HuH-7 (cell line): ENCODE measurements at regions not wholly inside any gene's neighbourhood (a gene's known extent, or its start where the extent isn't known, plus 50 kb on each side); places are given as distances from the start of the nearest gene placed in this dataset.

Experiments used
- DNase-seq: peaks from one replicate; pipeline ENCODE4 v3.0.0; 2011; ENCODE audit warnings: low spot score

GRCh38 chr1:87165177-87165576 is 163.5 kb upstream of the LMO4 start:
- DNase-seq: no peak

- no peak for DNase-seq
These were observed 161.4 kb upstream of the LMO4 start for GRCh38 chr1:87167157-87167789.

- DNase-seq: no peak
These were observed 160.7 kb upstream of the LMO4 start for GRCh38 chr1:87167848-87168525.

GRCh38 chr1:87169263-87169910 is 159.3 kb upstream of the LMO4 start:
- no peak for DNase-seq

- no peak for DNase-seq
These were observed 158.5 kb upstream of the LMO4 start for GRCh38 chr1:87170157-87170556.

GRCh38 chr1:87170931-87171598 is 157.6 kb upstream of the LMO4 start:
- DNase-seq: no peak

GRCh38 chr1:87173231-87173630 is 155.4 kb upstream of the LMO4 start:
- DNase-seq: no peak

- DNase-seq: no peak
These were observed 153.9 kb upstream of the LMO4 start for GRCh38 chr1:87174724-87175245.

- no peak for DNase-seq
These were observed 152.6 kb upstream of the LMO4 start for GRCh38 chr1:87176087-87176486.

- DNase-seq: no peak
These were observed 152.2 kb upstream of the LMO4 start for GRCh38 chr1:87176514-87176913.

- no peak for DNase-seq
These were observed 150.2 kb upstream of the LMO4 start for GRCh38 chr1:87178441-87178840.

GRCh38 chr1:87179076-87179810 is 149.4 kb upstream of the LMO4 start:
- DNase-seq: no peak

GRCh38 chr1:87179851-87180519 is 148.7 kb upstream of the LMO4 start:
- no peak for DNase-seq

- no peak for DNase-seq
These were observed 148.0 kb upstream of the LMO4 start for GRCh38 chr1:87180682-87181081.

- no peak for DNase-seq
These were observed 146.1 kb upstream of the LMO4 start for GRCh38 chr1:87182611-87183010.

GRCh38 chr1:87185077-87185476 is 143.6 kb upstream of the LMO4 start:
- DNase-seq: no peak

- no peak for DNase-seq
These were observed 142.3 kb upstream of the LMO4 start for GRCh38 chr1:87186346-87186745.

- no peak for DNase-seq
These were observed 140.0 kb upstream of the LMO4 start for GRCh38 chr1:87188640-87189039.

GRCh38 chr1:87190402-87190801 is 138.3 kb upstream of the LMO4 start:
- DNase-seq: no peak

- DNase-seq: no peak
These were observed 137.0 kb upstream of the LMO4 start for GRCh38 chr1:87191646-87192045.

- DNase-seq: no peak
These were observed 134.4 kb upstream of the LMO4 start for GRCh38 chr1:87194271-87194774.
